ENCODE measurements at regions not wholly inside any gene's neighbourhood (a gene's known extent, or its start where the extent isn't known, plus 50 kb on each side); places are given as distances from the start of the nearest gene placed in this dataset.

DNA sequence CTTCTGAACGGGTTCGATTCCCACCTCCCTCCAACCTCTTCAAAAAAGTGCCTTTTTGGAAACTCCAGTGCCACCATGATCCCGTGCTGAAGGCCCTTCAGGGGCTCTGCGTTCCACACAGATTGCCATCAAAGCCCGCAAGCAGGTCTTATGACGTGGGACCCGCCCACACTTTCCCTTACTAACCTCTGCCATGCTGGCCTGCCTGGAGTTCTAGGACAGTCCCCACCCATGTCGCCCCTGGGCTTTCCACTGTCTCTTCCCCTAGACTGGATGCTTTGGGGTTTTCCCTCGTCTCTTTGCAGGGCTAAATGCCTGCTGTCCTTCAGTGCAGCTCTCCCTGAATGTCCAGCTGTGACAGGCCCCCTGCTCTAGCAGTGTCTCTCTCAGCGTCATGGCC lies 313.7 kb upstream of the ATP10A start:
- no peaks in the 10 kb centered on the region for H3K9me3 ChIP-seq
- H3K4me3 ChIP-seq = no peak overlapping the region
- DNase-seq (ENCODE audit: low spot score) (no peak), ATAC-seq (ENCODE audit: insufficient number of reproducible peaks, low FRiP score, low read depth) (no peak)
- H3K4me1 ChIP-seq (ENCODE audit: control insufficient read depth in 1 of 2, low read depth in 2 of 2) = no peaks in the 10 kb centered on the region
- H3K36me3 ChIP-seq = no peaks in the 10 kb centered on the region
- no peak overlapping the region for H3K27ac ChIP-seq
- TF ChIP-seq, protein P1, sequence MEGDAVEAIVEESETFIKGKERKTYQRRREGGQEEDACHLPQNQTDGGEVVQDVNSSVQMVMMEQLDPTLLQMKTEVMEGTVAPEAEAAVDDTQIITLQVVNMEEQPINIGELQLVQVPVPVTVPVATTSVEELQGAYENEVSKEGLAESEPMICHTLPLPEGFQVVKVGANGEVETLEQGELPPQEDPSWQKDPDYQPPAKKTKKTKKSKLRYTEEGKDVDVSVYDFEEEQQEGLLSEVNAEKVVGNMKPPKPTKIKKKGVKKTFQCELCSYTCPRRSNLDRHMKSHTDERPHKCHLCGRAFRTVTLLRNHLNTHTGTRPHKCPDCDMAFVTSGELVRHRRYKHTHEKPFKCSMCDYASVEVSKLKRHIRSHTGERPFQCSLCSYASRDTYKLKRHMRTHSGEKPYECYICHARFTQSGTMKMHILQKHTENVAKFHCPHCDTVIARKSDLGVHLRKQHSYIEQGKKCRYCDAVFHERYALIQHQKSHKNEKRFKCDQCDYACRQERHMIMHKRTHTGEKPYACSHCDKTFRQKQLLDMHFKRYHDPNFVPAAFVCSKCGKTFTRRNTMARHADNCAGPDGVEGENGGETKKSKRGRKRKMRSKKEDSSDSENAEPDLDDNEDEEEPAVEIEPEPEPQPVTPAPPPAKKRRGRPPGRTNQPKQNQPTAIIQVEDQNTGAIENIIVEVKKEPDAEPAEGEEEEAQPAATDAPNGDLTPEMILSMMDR (IDR thresholded peaks at IDR 0.05) = no peak
- H3K27me3 ChIP-seq (replicated peaks; ENCODE audit: insufficient read depth) = no peaks in the 10 kb centered on the region

DNA sequence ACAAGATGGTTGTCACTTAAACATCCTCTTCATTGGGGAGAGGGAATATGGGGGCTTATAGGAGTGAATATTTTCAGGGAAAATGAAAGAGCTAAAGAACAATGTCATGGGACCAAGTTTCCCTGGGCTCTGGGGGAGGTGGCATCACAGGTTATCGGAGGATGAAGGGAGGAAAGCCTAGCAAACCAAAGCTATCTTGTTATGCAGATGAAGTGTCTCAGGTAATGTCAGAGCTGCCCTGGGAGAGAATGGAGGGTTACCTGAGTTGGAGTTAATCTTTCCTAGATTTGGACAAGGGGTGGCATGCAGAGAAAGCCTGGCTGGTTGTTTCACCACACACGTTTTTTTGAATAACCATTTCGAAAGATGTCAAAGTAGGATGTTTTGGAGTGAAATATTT lies 308.1 kb upstream of the ATP10A start:
- no peak for DNase-seq (ENCODE audit: low spot score)
- TF ChIP-seq, protein P1 (IDR thresholded peaks at IDR 0.05) = no peak
- H3K9me3 ChIP-seq = no peaks in the 10 kb centered on the region
- H3K4me1 ChIP-seq (ENCODE audit: control insufficient read depth in 1 of 2, low read depth in 2 of 2) = no peaks in the 10 kb centered on the region
- H3K4me3 ChIP-seq = no peak overlapping the region
- ATAC-seq (ENCODE audit: insufficient number of reproducible peaks, low FRiP score, low read depth) = no peak
- H3K27me3 ChIP-seq (replicated peaks; ENCODE audit: insufficient read depth) = no peaks in the 10 kb centered on the region
- H3K36me3 ChIP-seq = no peaks in the 10 kb centered on the region
- H3K27ac ChIP-seq = no peak overlapping the region

DNA sequence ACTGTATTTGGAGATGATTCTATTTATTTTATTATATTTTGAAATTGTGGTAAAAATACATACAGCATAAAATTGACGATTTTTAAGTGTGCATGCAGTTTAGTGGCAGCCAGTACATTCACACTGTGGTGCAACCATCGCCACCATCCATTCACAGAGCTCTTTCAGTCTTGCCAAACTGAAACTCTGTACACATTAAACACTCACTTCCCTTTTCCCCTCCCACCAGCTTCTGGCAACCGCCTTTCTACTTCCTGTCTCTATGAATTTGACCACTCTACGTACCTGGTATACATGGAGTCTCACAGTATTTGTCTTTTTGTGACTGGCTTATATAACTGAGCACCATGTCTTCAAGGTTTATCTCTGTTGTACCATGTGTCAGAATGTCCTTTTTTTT lies 303.3 kb upstream of the ATP10A start:
- no peak for DNase-seq (ENCODE audit: low spot score)
- TF ChIP-seq, protein P1 (IDR thresholded peaks at IDR 0.05) = no peak
- no peak for ATAC-seq (ENCODE audit: insufficient number of reproducible peaks, low FRiP score, low read depth)
- H3K9me3 ChIP-seq = no peaks in the 10 kb centered on the region
- H3K27me3 ChIP-seq (replicated peaks; ENCODE audit: insufficient read depth) = no peaks in the 10 kb centered on the region
- H3K27ac ChIP-seq = no peak overlapping the region
- H3K4me1 ChIP-seq (ENCODE audit: control insufficient read depth in 1 of 2, low read depth in 2 of 2) = no peaks in the 10 kb centered on the region
- no peaks in the 10 kb centered on the region for H3K36me3 ChIP-seq
- H3K4me3 ChIP-seq = no peak overlapping the region

DNA sequence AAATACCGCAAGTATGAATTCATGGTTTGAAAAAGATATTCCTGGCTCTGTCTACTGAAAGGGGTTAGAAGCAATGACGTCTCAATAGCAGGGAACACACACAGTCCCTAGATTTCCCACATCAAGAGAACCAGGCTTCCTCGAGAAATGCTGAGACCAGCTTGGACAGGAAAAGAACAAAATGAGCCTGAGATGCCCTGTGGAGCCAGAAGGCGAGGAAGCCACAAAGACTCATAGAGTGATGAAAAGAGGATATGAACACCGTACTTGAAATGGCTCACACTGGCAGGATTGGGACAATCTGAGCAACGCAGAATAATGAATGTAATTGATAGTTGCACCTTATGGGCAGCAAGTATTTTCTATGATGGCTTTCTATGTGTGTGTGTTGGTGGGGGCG lies 302.4 kb upstream of the ATP10A start:
- TF ChIP-seq, protein P1 (IDR thresholded peaks at IDR 0.05) = no peak
- Histone ChIP-seq H3K4me3 (no peak overlapping the region), H3K9me3 (no peaks in the 10 kb centered on the region), H3K4me1 (ENCODE audit: control insufficient read depth in 1 of 2, low read depth in 2 of 2) (no peaks in the 10 kb centered on the region), H3K27ac (no peak overlapping the region), H3K36me3 (no peaks in the 10 kb centered on the region), H3K27me3 (replicated peaks; ENCODE audit: insufficient read depth) (no peaks in the 10 kb centered on the region)
- no peak for DNase-seq (ENCODE audit: low spot score)
- no peak for ATAC-seq (ENCODE audit: insufficient number of reproducible peaks, low FRiP score, low read depth)

DNA sequence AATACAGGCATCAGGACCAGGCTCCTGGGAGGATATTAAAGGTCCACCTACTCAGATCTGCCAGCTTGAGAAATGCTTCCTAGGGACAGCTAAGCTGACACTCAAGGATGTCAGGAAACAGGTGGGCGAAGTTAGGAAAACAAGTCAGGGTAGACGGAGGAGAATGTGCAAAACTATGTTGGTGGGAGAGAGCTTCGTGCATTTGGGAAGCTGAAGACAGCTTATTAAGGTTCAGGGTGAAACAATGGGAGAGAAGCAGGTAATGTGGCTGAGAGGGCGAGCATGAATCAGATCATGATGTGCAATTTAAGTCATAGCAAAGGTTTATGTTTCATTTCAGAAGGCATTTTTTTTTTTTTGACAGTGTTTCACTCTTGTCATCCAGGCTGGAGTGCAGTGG lies 297.2 kb upstream of the ATP10A start:
- Histone ChIP-seq H3K27me3 (replicated peaks; ENCODE audit: insufficient read depth) (no peaks in the 10 kb centered on the region), H3K36me3 (no peaks in the 10 kb centered on the region), H3K4me1 (ENCODE audit: control insufficient read depth in 1 of 2, low read depth in 2 of 2) (no peaks in the 10 kb centered on the region), H3K4me3 (no peak overlapping the region), H3K27ac (no peak overlapping the region), H3K9me3 (no peaks in the 10 kb centered on the region)
- DNase-seq (ENCODE audit: low spot score) (no peak), ATAC-seq (ENCODE audit: insufficient number of reproducible peaks, low FRiP score, low read depth) (no peak)
- TF ChIP-seq, protein P1 (IDR thresholded peaks at IDR 0.05) = no peak

Measured in thoracic aorta (tissue), 2 donors.